Tibial artery (tissue), 4 donors: ENCODE measurements at regions not wholly inside any gene's neighbourhood (a gene's known extent, or its start where the extent isn't known, plus 50 kb on each side); places are given as distances from the start of the nearest gene placed in this dataset.

Experiments
- DNase-seq, 2 donors: peaks; one replicate each; pipeline ENCODE4 v3.0.0-alpha.2; 2019
- H3K27ac ChIP-seq, 2 donors: fragments of 200-600 bp; sonication (generic) in 1 of 2; 1 replicate in 1 of 2; 2 replicates in 1 of 2; pipeline ENCODE4 v1.5.1; 2018 to 2019; ENCODE audit warnings: mild to moderate bottlenecking in 1 of 2
- H3K27me3 ChIP-seq, 2 donors: fragments of 200-600 bp; sonication (generic) in 1 of 2; one replicate each; pipeline versions ENCODE4 v1.5.1 to v1.6.0; 2016 to 2019
- H3K36me3 ChIP-seq, 3 donors: fragments of 200-600 bp; sonication (generic) in 2 of 3; one replicate each; pipeline ENCODE4 v1.5.1; 2016 to 2019; ENCODE audit warnings: mild to moderate bottlenecking in 2 of 3
- H3K4me1 ChIP-seq, 4 donors: fragments of 200-600 bp; sonication (generic) in 2 of 4; 1 replicate in 3 of 4; 2 replicates in 1 of 4; pipeline ENCODE4 v1.5.1; 2016 to 2019
- H3K4me3 ChIP-seq, 2 donors: fragments of 200-600 bp; sonication (generic) in 1 of 2; 1 replicate in 1 of 2; 2 replicates in 1 of 2; pipeline ENCODE4 v1.5.1; 2018 to 2019; ENCODE audit warnings: mild to moderate bottlenecking in 2 of 2
- H3K9me3 ChIP-seq, 3 donors: fragments of 200-600 bp; sonication (generic) in 1 of 3; one replicate each; pipeline ENCODE4 v1.5.1; 2016 to 2019
- CTCF ChIP-seq, 2 experiments: fragments of 200-600 bp in 1 of 2; fragments of 450-650 bp in 1 of 2; IDR thresholded peaks; one replicate each; pipeline ENCODE4 v1.5.1; 2017 to 2019; ENCODE audit warnings: antibody characterized with exemption in 2 of 2, mild to moderate bottlenecking in 1 of 2, moderate library complexity in 1 of 2
- intact Hi-C: fragments of 100-400 bp; cut with DNase I; formaldehyde crosslinking; loops from one replicate; pipeline ENCODE4 v1.15.0; 2023; ENCODE audit warnings: low total_unique reads

- Histone ChIP-seq H3K27me3 (no peaks in the 10 kb centered on the region), H3K4me3 (no peak overlapping the region), H3K36me3 (no peaks in the 10 kb centered on the region), H3K4me1 (no peaks in the 10 kb centered on the region), H3K9me3 (no peaks in the 10 kb centered on the region), H3K27ac (no peak overlapping the region)
- TF ChIP-seq CTCF (IDR thresholded peaks at IDR 0.05) = no peak
- intact Hi-C loops = no loop called here
- no peak for DNase-seq
These were observed 195.5 kb downstream of the KLHL28 start for GRCh38 chr14:44766285-44766684.

- Histone ChIP-seq H3K9me3 (no peaks in the 10 kb centered on the region), H3K4me1 (no peaks in the 10 kb centered on the region), H3K27ac (no peak overlapping the region), H3K36me3 (no peaks in the 10 kb centered on the region), H3K27me3 (no peaks in the 10 kb centered on the region), H3K4me3 (no peak overlapping the region)
- intact Hi-C loops = no loop called here
- DNase-seq = no peak
- TF ChIP-seq CTCF (IDR thresholded peaks at IDR 0.05) = no peak
These were observed 198.4 kb downstream of the KLHL28 start for GRCh38 chr14:44763356-44763755.

DNA sequence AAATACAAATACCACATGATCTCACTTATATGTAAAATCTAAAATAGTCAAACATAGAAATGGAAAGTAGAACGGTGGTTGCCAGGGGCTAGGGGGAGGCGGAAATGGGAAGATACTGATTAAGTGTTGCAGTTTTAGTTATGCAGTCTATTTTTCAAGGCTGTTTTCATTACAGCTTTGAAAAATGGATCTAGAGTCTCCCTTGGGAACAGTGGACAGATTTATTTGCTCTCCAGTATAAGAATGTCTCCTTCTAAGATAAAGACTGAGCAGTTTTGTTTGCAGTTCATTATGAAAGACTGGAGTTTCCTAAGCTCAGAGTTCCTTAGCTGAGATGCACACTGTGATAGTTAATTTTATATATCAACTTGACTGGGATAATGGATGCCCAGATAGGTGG, 202.5 kb downstream of the KLHL28 start:
- H3K27me3 ChIP-seq = no peaks in the 10 kb centered on the region
- no peak overlapping the region for H3K4me3 ChIP-seq
- H3K27ac ChIP-seq = no peak overlapping the region
- no peak for TF ChIP-seq CTCF (IDR thresholded peaks at IDR 0.05)
- H3K36me3 ChIP-seq = no peaks in the 10 kb centered on the region
- no peak for DNase-seq
- intact Hi-C loops = no loop called here
- H3K4me1 ChIP-seq = no peaks in the 10 kb centered on the region
- H3K9me3 ChIP-seq = no peaks in the 10 kb centered on the region

DNA sequence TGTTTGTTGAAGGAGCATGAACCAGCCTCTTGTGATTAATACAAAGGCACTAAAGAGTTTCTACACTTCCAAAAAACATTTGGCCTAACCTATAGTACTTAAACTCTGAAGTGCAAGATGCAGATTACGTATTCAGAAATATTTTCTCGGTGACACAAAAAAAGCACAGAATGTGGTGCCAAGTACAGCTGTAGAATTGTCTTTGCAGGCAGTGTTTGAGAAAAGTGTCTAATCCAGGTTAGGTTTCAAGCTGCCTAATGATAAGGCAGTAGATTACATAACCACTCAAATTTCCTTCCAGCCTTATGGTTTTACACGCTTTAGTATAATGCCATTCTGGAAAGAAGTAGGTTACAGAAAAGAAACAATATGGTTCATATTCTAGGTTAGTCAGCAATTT, 205.2 kb downstream of the KLHL28 start:
- no peak overlapping the region for H3K4me3 ChIP-seq
- H3K27ac ChIP-seq = no peak overlapping the region
- H3K36me3 ChIP-seq = no peaks in the 10 kb centered on the region
- no peaks in the 10 kb centered on the region for H3K27me3 ChIP-seq
- no peak for TF ChIP-seq CTCF (IDR thresholded peaks at IDR 0.05)
- intact Hi-C loops = no loop called here
- DNase-seq = no peak
- no peaks in the 10 kb centered on the region for H3K4me1 ChIP-seq
- H3K9me3 ChIP-seq = no peaks in the 10 kb centered on the region

GRCh38 chr14:44745371-44745770, 216.4 kb downstream of the KLHL28 start:
- Histone ChIP-seq H3K4me3 (no peak overlapping the region), H3K36me3 (no peaks in the 10 kb centered on the region), H3K27ac (no peak overlapping the region), H3K9me3 (no peaks in the 10 kb centered on the region), H3K4me1 (no peaks in the 10 kb centered on the region), H3K27me3 (no peaks in the 10 kb centered on the region)
- no peak for DNase-seq
- intact Hi-C loops = no loop called here
- no peak for TF ChIP-seq CTCF (IDR thresholded peaks at IDR 0.05)

DNA sequence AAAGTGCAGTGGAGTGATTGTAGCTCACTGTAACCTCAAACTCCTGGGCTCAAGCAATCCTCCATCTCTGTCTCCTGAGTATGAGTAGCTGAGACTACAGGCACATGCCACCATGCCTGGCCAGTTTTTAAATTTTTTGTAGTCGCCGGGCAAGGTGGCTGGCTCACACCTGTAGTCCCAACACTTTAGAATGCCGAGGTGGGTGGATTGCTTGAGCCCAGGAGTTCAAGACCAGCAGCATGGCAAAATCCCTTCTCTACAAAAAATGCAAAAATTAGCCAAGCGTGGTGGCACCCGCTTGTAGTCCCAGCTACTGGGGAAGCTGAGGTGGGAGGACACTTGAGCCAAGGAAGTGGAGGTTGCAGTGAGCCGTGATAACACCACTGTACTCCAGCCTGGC, 219.5 kb downstream of the KLHL28 start:
- DNase-seq = no peak
- Histone ChIP-seq H3K9me3 (no peaks in the 10 kb centered on the region), H3K4me1 (no peaks in the 10 kb centered on the region), H3K27me3 (no peaks in the 10 kb centered on the region), H3K36me3 (no peaks in the 10 kb centered on the region), H3K27ac (no peak overlapping the region), H3K4me3 (no peak overlapping the region)
- intact Hi-C loops = no loop called here
- TF ChIP-seq CTCF (IDR thresholded peaks at IDR 0.05) = no peak
